HepG2 (cell line): ENCODE measurements at regions not wholly inside any gene's neighbourhood (a gene's known extent, or its start where the extent isn't known, plus 50 kb on each side); places are given as distances from the start of the nearest gene placed in this dataset.

Source experiments
- ATAC-seq: fragments of 200-7000 bp; cut with Tn5 transposase; 3 replicates; pipeline ENCODE4 v1.9.1; 2020; ENCODE audit warnings: mild to moderate bottlenecking, moderate library complexity
- BruUV-seq: library from RNA; stranded (reverse); fragments of 400-500 nt; replicated peaks from 2 replicates; lab custom pipeline; 2021; lab: Mats Ljungman, UMichigan
- CTCF ChIA-PET: fragments of 300-600 bp; formaldehyde crosslinking; extraction: SDS; loops from one replicate; lab custom pipeline; 2021; ENCODE audit warnings: low total read pairs, inconsistent platforms, low intra/inter-chr PET ratio; lab: Yijun Ruan, JAX
- POLR2A ChIA-PET: fragments of 350-600 bp; sonication (Branson Sonifier 250); formaldehyde crosslinking; loops from one replicate; lab custom pipeline; 2020; ENCODE audit warnings: antibody characterized with exemption, inconsistent platforms; lab: Yijun Ruan, JAX
- DNase-seq: peaks from one replicate; pipeline ENCODE4 v3.0.0-alpha.2; 2015; ENCODE audit warnings: low spot score
- FAIRE-seq: peaks from 3 replicates; lab custom pipeline; 2011; peaks lifted over from hg19 to GRCh38; lab: Jason Lieb, UNC
- H2AFZ ChIP-seq: one replicate; pipeline ENCODE4 v1.6.1; 2011; ENCODE audit warnings: low read length, inconsistent platforms
- H3K27ac ChIP-seq: fragments of 300-600 bp; 3 replicates; pipeline ENCODE4 v1.8.0; 2011; ENCODE audit warnings: mixed run types, mild to moderate bottlenecking, mixed read lengths, low read length, inconsistent platforms; ENCODE audit not compliant: insufficient read depth; ENCODE audit errors: extremely low read length
- H3K27me3 ChIP-seq, 2 experiments: fragments of 200-600 bp in 1 of 2; 2 replicates in 1 of 2; 3 replicates in 1 of 2; pipeline versions ENCODE4 v1.6.0 to v1.8.0; 2011; ENCODE audit warnings: low read length in 2 of 2, mild to moderate bottlenecking in 2 of 2, moderate library complexity in 2 of 2, inconsistent platforms in 1 of 2; ENCODE audit not compliant: insufficient read depth in 2 of 2, control insufficient read depth in 1 of 2
- H3K36me3 ChIP-seq, 2 experiments: fragments of 200-600 bp in 1 of 2; replicated peaks in 1 of 2; 2 replicates in 1 of 2; 3 replicates in 1 of 2; pipeline versions ENCODE4 v1.5.1 to v1.8.0; 2011; ENCODE audit warnings: low read length in 2 of 2, inconsistent platforms in 1 of 2; ENCODE audit not compliant: insufficient read depth in 2 of 2, control insufficient read depth in 1 of 2
- H3K4me1 ChIP-seq: 2 replicates; pipeline ENCODE4 v1.5.1; 2012; ENCODE audit warnings: low read length, inconsistent platforms; ENCODE audit not compliant: insufficient read depth
- H3K4me2 ChIP-seq: 2 replicates; pipeline ENCODE4 v1.6.0; 2011; ENCODE audit warnings: low read depth, low read length, inconsistent platforms
- H3K4me3 ChIP-seq, 3 experiments: fragments of 200-600 bp in 1 of 3; sonication (generic), shearing (Covaris generic) in 1 of 3; replicated peaks in 1 of 3; 2 replicates each; pipeline ENCODE4 v1.5.1; 2011 to 2016; ENCODE audit warnings: low read length in 3 of 3, inconsistent platforms in 2 of 3, low read depth in 2 of 3, mild to moderate bottlenecking in 2 of 3, control low read depth in 1 of 3, mixed read lengths in 1 of 3; ENCODE audit not compliant: insufficient read depth in 1 of 3
- H3K79me2 ChIP-seq: one replicate; pipeline ENCODE4 v1.6.1; 2011; ENCODE audit warnings: low read length, inconsistent platforms; ENCODE audit not compliant: insufficient read depth
- H3K9ac ChIP-seq: 2 replicates; pipeline ENCODE4 v1.6.0; 2011; ENCODE audit warnings: mild to moderate bottlenecking, low read depth, low read length, inconsistent platforms; ENCODE audit not compliant: insufficient read depth
- H3K9me3 ChIP-seq: 2 replicates; pipeline ENCODE4 v1.5.1; 2012; ENCODE audit warnings: mild to moderate bottlenecking, low read length
- H4K20me1 ChIP-seq: 2 replicates; pipeline ENCODE4 v1.6.0; 2011; ENCODE audit warnings: inconsistent platforms, mild to moderate bottlenecking, low read length, moderate library complexity; ENCODE audit not compliant: insufficient read depth
- CREM ChIP-seq, 2 experiments: sonication (generic) in 1 of 2; formaldehyde crosslinking in 1 of 2; IDR thresholded peaks; 2 replicates each; pipeline versions ENCODE4 v1.4.0 to v1.6.1; 2016 to 2020; ENCODE audit warnings: antibody characterized with exemption in 1 of 2, mild to moderate bottlenecking in 1 of 2, missing genetic modification reagents in 1 of 2
- MED8 ChIP-seq: sonication (generic); formaldehyde crosslinking; IDR thresholded peaks from 2 replicates; pipeline ENCODE4 v1.8.1; 2023; ENCODE audit warnings: mild to moderate bottlenecking, missing genetic modification reagents; ENCODE audit not compliant: insufficient replicate concordance
- NCOA5 ChIP-seq: sonication (generic); formaldehyde crosslinking; IDR thresholded peaks from 2 replicates; pipeline ENCODE4 v1.4.0; 2020; ENCODE audit warnings: missing genetic modification reagents
- NFATC3 ChIP-seq: sonication (generic); formaldehyde crosslinking; IDR thresholded peaks from 2 replicates; pipeline ENCODE4 v1.5.1; 2020; ENCODE audit warnings: mild to moderate bottlenecking, missing genetic modification reagents
- PLRG1 ChIP-seq: fragments of 450-650 bp; conservative IDR thresholded peaks from 2 replicates; pipeline ENCODE4 v1.6.1; 2016
- SAFB2 ChIP-seq: sonication (generic); formaldehyde crosslinking; IDR thresholded peaks from 2 replicates; pipeline ENCODE4 v1.5.1; 2020; ENCODE audit warnings: missing genetic modification reagents, low read depth, mild to moderate bottlenecking, borderline replicate concordance
- ZNF530 ChIP-seq: sonication (generic); formaldehyde crosslinking; IDR thresholded peaks from 2 replicates; pipeline ENCODE4 v1.5.0; 2020; ENCODE audit warnings: low read depth, mild to moderate bottlenecking, missing genetic modification reagents
- ZNF619 ChIP-seq: sonication (generic); formaldehyde crosslinking; IDR thresholded peaks from 2 replicates; pipeline ENCODE4 v1.4.0; 2020; ENCODE audit warnings: mild to moderate bottlenecking, missing genetic modification reagents
- ZNF768 ChIP-seq: sonication (generic); formaldehyde crosslinking; IDR thresholded peaks from 2 replicates; pipeline ENCODE4 v1.4.0; 2020; ENCODE audit warnings: missing genetic modification reagents
- WGBS: methylation state at CpG from one replicate; pipeline ENCODE4 v1.1.6; 2017; ENCODE audit warnings: low lambda C conversion rate; 5-methylcytosine and 5-hydroxymethylcytosine counted together
- in situ Hi-C: cut with HindIII; loops from 2 replicates; pipeline ENCODE4 v1.10.0; 2017; ENCODE audit warnings: low pct_unique_long_range_greater_than_20kb; ENCODE audit not compliant: extremely low pct_ligation_motif_present
- intact Hi-C: fragments of 100-400 bp; cut with micrococcal nuclease; formaldehyde crosslinking; loops from one replicate; pipeline ENCODE4 v1.10.0; 2022; ENCODE audit not compliant: unreplicated experiment
- TF ChIP-seq, protein P1 (sequence below): sonication (generic); formaldehyde crosslinking; IDR thresholded peaks from 2 replicates; pipeline ENCODE4 v1.4.0; 2020; ENCODE audit warnings: missing genetic modification reagents
- TF ChIP-seq, protein P2 (sequence below): sonication (generic); formaldehyde crosslinking; IDR thresholded peaks from 2 replicates; pipeline ENCODE4 v1.5.0; 2020; ENCODE audit warnings: missing genetic modification reagents

DNA sequence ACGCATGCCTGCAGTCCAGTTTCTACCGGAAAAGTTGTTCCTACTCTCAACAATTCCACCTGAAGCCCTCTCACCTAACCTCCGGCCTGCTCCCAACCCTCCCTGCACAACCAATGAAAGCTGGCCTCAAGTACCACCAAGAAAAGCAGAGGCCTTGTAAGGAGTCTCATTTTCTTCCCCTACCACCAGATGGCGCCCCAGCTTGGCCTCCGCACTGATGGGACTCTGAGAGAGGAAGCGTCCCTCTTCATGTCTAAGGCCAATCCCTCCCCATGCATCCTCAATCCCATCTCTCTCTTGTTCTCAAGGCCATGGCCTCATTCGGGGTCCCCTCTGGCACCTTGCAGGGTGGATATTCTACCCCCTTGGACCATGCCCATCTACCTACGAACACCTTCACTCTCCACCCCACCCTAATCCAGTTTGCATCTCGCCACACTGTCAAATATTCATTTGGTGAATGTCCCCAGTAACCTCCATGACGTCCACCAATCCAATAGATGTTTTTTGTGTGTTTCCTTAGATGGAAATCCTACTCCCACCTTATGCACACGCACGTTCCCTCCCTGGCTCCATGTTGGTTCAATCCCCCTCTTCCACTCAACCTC is 412.8 kb downstream of the ZNF536 start (continued):
- TF ChIP-seq, protein P1, sequence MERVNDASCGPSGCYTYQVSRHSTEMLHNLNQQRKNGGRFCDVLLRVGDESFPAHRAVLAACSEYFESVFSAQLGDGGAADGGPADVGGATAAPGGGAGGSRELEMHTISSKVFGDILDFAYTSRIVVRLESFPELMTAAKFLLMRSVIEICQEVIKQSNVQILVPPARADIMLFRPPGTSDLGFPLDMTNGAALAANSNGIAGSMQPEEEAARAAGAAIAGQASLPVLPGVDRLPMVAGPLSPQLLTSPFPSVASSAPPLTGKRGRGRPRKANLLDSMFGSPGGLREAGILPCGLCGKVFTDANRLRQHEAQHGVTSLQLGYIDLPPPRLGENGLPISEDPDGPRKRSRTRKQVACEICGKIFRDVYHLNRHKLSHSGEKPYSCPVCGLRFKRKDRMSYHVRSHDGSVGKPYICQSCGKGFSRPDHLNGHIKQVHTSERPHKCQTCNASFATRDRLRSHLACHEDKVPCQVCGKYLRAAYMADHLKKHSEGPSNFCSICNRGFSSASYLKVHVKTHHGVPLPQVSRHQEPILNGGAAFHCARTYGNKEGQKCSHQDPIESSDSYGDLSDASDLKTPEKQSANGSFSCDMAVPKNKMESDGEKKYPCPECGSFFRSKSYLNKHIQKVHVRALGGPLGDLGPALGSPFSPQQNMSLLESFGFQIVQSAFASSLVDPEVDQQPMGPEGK (CRISPR knock-in tag): no peak
- TF ChIP-seq CREM (IDR thresholded peaks at IDR 0.05): no peak
- no peak for TF ChIP-seq CREM (CRISPR knock-in tag; IDR thresholded peaks at IDR 0.05)
- TF ChIP-seq ZNF768 (CRISPR knock-in tag): no peak
- no peak for TF ChIP-seq ZNF619

DNA sequence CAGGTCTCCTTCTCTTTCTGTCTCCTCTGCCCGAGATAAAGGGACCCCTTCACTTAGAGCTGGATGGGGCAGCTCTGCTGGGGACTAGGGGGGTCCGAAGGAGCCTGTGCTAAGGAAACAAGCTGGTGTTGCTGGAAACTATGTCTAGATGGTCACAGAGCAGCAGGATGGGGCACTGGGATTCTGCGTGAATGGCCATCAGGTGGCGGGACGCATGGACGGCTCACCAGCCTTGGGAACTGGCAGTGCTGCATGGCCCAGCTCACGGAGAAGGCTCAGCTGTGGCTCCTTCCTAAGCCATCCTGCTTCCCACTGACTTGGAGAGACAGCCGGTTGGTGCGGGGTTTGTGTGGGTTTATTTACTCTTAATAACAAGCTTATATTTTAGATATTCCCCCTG is 411.8 kb downstream of the ZNF536 start:
- intact Hi-C loops: loop anchor here (10.0 kb wide), 1 partner anchor 1441 kb away; no protein-coding TSS in a partner anchor
- ATAC-seq (no peak), DNase-seq (no peak), FAIRE-seq (no peak)
- H3K4me3 ChIP-seq: no peak overlapping the region
- no peak overlapping the region for H3K27ac ChIP-seq
- no peaks in the 10 kb centered on the region for H3K79me2 ChIP-seq
- no TSS peak for BruUV-seq
- CTCF ChIA-PET: no interaction called here
- no peak overlapping the region for H3K4me2 ChIP-seq
- H2AFZ ChIP-seq: no peak overlapping the region
- H3K9me3 ChIP-seq: peaks cover 22% of the 10 kb centered on the region; the same call in 1 of the 2 replicates
- H3K9ac ChIP-seq: no peak overlapping the region
- in situ Hi-C loops: no loop called here
- H4K20me1 ChIP-seq: no peaks in the 10 kb centered on the region
- TF ChIP-seq, protein P2, sequence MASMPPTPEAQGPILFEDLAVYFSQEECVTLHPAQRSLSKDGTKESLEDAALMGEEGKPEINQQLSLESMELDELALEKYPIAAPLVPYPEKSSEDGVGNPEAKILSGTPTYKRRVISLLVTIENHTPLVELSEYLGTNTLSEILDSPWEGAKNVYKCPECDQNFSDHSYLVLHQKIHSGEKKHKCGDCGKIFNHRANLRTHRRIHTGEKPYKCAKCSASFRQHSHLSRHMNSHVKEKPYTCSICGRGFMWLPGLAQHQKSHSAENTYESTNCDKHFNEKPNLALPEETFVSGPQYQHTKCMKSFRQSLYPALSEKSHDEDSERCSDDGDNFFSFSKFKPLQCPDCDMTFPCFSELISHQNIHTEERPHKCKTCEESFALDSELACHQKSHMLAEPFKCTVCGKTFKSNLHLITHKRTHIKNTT (CRISPR knock-in tag): no peak
- TF ChIP-seq MED8 (no peak), NFATC3 (no peak), NCOA5 (CRISPR knock-in tag) (no peak), PLRG1 (no peak), SAFB2 (no peak), ZNF530 (CRISPR knock-in tag) (no peak)
- H3K4me1 ChIP-seq: no peaks in the 10 kb centered on the region
- H3K36me3 ChIP-seq: no peaks in the 10 kb centered on the region
- 26% methylated on average over 7 of the region's 9 CpGs for WGBS
- POLR2A ChIA-PET: no interaction called here
- no peaks in the 10 kb centered on the region for H3K27me3 ChIP-seq
